GM21786 (cell line): ENCODE measurements at regions not wholly inside any gene's neighbourhood (a gene's known extent, or its start where the extent isn't known, plus 50 kb on each side); places are given as distances from the start of the nearest gene placed in this dataset.

Experiments used
- ATAC-seq: cut with Tn5 transposase; IDR thresholded peaks from one replicate; pipeline ENCODE4 v1.9.1; 2021; ENCODE audit not compliant: unreplicated experiment

DNA sequence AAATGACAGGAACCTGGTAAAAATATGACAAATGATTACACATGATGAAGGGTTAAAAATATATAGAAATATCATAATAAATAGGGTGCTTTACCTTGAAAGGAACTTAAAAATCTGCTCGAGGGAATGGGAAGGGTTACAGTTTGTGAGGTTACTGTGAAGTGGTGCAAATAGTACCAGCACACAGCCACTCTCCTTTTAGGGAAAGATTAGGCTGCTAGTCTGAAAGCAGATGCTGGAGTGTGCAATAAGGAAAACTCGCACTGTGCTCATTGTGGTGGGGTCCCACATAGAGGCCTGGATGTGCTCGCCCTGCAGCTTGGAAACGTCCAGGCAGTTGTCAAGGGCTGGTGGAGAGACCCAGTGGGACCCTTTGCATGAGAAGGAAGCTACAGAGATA is 145.9 kb upstream of the TBX20 start:
- ATAC-seq, result no peak

DNA sequence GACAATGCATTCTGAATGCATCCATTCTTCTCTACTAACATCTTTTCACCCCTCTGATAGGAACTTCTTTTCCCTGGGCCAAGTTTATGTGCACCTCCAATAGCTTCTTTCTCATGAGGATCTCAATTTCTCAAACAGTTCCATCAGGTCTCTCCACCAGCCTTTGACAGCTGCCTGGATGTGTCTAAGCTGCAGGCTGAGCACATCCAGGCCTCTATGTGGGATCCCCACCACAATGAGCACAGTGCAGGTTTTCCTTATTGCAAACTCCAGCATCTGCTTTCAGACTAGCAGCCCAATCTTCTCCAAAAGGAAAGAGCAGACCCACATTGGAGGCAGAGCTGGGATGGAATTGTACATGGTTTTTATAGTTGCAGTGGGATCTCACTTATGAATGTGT is 145.3 kb upstream of the TBX20 start:
- no peak for ATAC-seq

DNA sequence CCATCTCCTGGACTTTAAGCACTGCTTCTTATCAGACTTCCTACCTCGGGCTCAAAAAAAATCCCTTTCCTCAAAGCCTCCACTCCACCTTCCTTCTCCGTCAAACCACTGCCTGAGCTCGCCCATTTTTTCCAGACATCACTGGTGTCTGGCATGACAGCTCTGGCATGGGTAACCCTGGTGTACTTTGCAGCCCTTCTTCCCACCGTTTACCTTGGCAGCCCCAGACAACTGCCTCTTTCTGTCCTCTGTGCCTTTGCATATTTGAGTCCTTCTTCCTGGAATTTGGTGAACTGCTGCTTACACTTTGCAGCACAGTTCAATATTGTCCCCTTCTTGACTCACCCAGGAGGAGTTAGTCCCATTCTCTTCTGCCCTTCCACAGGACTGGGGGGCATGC is 144.6 kb upstream of the TBX20 start:
- ATAC-seq, result no peak

DNA sequence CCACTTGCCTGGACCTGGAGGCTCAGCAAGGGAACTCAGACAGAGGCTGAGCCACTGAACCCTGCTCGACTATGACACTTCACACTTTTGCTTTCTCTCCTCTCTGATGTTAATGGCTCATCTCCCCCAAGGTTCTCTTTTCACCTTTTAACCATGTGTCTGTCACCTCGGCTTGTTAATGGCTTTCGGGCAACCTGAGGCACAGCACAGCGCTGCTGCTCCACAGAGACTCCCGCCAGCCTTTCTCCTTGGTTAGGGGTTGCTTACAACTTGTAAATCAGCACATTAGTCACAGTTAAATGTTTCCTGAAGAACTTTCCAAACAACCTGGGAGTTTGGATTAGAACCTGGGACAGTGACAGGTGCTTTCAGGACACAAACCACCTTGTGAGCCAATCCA is 136.2 kb upstream of the TBX20 start:
- no peak for ATAC-seq

DNA sequence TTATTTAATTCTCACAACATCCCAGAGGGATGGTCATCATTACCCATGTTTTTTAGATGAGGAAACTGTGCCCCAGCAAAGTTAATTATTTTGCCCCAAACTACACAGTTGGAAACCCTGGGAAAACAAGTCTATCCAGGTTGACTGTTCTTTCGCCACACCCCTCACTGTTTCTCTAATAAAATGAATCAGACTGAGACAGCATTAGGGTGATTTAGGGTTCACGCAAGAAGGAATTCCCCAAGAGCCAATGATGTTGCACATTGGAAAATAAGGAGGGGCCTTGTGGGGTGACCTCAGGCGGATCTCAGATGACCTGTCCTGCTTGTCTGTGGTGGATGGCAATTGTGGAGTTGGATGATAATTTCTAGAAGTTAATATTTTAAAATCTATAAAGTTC is 135.7 kb upstream of the TBX20 start:
- ATAC-seq, result no peak

DNA sequence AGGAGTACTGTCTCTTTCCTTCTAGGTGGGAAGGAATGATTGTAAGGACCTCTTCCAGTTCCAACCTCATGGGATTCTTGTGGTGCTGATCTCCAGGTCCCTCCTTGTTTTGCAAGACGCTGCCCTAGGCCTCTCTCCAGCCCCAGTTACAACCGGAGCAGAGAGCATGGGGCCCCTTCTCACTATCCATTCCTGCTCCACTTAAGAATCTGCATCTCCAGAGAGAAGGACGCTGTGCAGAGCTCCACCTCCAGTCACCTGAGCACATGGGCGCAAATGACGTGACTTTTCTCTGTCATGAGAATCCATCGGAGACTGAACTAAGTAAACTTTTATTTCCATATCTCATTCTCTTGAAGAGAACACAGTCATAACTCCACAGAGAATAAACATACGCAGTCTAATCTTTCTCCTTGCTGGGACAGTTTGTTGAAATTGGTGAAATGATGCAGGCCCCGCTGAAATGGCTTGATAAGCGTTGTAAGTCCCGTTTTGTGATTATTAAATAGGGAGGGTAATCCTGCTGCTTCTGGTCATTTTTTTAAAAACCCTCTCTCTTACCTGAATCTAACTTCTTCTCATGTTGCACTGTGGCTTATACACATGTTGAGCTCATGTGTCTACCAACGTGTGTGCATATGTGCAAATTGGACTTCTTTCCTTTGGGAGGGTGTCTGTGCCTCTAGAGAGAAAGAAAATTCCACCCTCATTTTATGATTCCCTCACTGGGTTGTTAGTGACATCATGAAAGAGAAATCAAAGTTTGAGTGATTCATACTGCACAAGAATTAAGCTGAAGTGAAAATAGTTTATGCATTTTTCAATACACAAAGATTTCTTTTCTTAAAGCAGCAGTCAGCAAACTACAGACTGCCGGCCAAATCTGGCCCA is 133.2 kb upstream of the TBX20 start:
- no peak for ATAC-seq

DNA sequence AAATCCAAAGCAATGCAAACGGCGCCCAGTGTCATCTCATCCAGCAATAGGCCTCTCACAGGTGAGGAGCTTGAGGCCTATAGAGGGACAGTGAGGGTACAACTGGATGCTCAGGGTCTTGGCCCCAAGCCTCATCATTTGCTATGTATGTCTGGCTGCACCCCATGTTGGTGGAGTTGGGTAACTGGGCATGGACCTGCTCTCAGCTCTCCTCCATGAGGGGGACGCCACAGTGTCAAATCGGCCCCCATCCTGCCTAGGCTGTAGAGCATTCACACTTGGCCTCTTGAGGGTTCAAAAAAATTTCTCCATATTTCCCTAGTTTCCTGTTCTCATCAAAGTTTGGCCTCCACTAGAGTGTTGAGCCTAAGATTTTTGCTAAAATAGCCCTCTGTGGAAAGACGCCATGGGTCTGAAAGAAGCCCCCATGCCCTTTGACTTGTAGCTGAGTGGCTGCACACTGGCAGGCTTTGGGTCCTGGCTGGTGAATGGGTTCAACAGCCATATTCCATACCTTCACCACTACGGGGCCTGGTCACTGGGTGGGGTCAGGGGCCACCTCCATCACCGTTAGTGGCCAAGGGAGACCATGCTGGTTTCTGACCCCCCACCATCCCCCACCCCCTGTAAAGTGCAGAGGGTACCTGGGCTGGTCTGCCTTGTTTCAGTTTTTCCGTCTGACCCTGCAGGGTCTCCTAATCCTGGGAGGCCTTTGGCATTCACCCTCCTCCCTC is 132.3 kb upstream of the TBX20 start:
- ATAC-seq, result no peak

DNA sequence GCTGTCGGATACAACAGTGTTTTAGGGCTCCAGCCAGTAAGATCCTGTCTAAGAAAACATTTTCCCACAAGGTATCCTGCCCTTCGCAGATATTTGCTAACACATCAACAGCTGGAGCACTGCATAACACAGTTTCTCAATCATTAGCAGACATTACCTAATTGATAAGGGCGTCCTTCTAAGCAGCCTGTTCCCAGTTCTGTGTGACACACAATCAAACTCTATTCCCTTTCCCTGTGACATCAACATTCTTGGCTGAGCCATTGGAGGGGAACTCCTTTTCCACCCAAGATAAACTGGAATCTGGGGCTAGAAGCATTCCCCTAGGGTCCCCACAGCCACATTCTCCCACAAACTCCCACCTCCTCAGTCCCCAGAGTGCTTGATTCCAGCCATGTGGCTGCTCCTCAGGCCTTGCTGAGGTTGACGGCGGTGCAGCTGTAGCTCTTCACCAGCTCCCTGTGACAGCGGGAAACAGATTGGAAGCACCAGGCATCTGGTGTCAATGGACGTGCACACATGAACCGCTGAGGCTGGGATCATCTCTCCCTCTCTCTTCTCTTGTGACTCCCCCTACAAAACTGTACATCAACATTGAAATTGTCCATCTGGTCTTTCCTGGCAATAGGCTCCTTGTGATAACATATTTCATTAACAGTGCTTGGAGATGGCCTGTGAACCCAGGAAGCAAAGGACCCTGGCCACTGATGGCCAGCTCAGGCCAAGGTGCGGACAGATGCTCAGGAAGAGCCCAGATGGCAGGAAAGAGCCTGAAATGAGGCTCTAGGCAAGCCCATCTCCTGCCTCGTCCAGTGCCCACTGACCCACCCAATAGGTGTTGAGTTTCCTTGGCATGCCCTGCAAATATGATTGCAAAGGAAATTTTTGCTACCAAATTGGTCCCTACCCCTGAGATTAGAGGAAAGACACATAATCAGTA is 131.1 kb upstream of the TBX20 start:
- no peak for ATAC-seq

DNA sequence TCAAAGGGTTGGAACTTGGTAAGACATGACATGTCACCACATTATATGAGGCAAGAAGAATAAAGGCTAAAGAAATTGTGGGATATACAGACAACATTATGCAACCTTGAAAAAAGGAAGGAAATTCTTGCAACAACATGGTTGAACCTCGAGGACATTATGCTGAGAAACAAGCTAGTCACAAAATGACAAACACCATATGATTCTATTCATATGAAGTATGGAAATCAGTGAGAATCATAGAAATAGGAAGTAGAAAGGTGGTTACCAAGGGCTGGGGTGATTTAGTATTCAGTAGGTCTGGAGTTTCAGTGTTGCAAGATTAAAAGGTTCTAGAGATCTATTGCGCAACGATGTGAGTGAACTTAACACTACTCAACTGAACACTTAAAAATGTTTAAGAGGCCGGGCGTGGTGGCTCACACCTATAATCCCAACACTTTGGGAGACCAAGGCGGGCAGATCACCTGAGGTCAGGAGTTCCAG is 126.9 kb upstream of the TBX20 start:
- ATAC-seq, result no peak

DNA sequence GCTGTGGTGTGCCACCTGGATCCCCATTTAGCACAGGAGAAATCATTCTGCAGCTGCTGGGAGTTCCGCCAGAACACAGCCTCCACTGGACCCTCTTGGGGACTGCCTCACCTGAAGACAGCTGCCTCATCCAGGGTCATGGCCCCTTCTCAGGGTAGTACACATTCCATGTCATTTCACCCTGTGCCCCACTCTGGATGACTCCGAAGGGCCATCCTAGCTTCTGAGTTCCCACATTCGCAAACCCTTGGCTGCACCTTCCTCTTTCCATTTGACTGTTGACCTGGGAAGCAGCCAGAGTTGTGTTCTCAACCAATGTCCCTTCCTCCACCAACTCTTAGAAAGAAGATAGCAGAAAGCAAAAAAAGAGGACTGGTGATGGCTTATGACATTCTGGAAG is 125.6 kb upstream of the TBX20 start:
- ATAC-seq, result no peak

DNA sequence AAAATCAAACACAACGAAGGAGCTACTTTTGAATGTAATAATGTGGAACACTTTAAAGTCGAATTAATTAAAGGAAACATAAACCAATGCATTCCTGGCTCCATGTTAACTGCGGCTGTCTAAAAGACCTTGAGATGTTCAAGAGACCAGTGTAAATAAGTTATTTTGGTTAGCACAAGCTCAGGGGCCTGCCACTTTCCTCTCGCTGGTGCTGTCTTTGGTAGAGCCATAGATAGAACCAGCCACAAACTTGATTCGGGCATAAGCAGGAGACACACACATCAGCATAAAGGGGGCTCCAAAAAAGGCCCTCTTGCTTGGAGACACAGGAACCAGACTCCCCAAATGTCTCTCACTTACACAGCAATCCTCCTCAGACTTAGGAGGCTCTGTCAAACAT is 121.6 kb upstream of the TBX20 start:
- no peak for ATAC-seq

DNA sequence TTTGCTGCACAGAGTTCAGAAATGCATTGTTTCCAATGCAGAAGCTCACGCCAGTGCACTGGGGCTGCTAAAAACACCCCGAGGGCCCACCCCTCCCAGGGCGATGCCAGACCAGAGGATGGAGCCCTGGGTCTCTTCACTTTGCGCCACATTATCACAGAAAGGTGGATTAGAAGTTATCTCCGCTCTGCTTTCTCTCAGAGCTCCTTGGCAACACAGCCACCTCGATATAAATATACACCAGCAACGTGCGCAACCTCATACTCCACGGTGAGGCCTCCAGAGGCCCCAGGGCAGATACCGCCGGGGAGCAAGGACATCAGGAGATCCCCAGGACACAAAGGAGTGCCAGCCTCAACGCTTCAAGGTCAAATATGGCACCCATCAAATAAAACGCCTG is 121.0 kb upstream of the TBX20 start:
- ATAC-seq, result no peak

DNA sequence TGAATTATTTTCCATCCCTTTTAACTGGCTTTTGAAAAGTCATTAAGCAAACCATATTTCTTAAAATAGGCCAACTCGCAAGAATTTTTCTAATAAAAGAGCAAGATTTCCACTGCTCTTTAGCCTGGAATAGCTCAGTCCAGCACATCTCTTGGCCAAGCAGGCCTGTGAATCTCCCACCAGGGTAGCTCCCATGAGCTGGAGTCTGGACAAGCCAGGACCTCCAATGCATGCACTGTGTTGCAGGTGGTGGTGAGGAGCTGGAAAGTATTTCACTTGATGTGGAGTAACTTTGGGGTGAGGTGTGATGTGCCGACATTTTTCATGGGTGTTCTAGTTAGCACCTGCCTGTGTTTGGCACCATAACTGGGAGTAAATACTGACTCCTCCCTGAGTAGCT is 117.3 kb upstream of the TBX20 start:
- no peak for ATAC-seq

DNA sequence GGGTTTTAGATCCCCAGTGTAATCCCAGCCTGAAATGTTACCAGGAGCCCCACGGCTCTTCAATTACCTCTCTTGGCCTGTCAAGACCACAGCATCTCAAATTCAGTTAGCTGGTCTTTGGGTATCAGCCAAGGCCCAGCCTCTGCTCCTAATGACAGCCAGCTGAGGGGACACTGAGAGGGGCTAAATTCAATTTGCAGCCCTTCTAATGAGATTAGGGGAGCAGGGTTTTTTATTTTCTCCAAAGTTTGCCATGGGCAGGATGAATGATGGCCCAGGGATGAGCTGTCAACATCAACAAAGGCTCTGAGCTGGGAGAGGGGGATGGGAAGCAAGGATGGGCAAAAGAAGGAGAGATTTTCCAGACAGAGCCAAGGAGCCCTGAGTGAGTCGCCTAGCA is 116.8 kb upstream of the TBX20 start:
- no peak for ATAC-seq

DNA sequence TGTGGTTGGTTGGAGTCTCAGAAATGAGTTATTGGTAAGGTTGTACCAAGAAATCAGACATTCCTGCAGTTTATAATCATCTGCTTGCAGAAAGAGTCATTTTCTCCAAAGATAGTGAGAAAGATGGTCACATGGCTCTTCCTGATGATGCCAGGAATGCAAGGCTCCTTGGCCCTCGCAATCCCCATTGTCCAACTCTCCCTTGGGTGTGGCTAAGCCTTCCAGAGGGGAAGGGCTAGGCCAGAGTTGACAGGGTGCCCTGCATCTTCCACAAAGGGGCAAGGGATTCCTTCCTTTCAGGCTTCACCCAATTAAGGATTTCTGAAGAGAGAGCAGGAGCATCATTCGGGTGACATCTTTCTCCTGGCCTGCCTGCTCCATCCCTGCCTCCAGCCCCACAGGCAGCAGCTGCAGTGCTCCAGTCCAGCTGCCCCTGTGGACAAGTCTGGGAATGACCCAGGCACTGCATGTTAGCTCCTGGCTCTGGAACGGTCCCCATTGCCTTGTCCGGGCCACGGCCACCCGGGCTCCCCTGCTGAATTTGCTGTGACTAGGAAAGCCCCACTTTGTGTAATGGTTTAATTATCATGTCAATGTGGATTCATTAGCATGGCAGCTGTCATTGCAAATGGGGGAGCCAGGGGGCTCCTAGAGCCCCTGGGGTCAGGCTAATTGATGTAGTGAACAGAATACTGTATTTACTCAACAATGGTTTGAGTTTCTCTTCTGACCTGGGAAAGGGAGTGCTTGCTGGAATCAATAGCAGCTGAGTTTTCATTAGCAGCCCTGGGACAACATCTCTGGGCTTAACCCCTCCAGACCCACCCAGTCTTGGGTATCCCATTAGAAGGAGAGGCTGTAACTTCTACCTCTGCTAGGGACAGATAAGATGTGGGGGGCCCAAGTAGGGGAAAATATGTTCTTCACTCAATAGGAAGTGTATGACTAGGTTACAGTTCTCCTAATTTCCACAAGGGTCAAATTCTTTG is 112.6 kb upstream of the TBX20 start:
- ATAC-seq, result no peak

DNA sequence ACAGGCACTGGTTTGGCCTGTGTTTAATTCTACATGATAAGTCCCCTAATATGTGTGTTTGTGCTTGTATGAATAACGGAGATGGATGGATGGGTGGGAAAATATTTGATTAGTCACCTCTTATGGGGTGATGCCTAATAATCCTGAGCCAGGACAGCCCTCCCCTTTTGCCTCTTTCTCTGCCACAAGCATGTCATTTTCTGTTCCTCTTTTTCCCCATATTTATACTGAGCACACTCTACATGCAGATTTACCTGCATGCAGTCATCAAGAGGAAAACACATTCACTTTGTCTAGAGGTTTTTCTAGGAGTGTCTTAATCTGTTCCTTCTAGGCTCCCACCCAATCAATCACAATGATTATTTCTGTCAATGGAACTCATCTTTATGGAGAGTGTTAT is 111.6 kb upstream of the TBX20 start:
- ATAC-seq, result peak; percentile 58

DNA sequence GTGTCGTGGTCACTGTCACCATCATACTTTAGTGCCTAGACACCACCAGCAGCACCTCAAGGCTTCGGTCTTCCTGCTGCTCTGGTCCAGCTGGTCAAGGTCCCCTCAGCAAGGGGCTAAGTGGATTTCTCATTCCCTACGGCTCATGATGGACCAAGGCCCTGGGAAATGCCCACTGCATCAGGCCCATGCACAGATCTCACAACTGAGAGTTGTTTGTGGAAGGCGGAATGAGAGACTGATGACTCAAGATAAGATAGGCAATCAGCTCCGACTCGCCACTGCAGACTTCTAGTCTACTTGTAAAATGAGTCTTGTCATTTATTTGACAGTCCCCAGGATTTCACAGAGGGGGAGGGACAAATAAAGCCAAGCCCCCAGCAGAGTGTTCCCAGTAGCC is 108.4 kb upstream of the TBX20 start:
- no peak for ATAC-seq

DNA sequence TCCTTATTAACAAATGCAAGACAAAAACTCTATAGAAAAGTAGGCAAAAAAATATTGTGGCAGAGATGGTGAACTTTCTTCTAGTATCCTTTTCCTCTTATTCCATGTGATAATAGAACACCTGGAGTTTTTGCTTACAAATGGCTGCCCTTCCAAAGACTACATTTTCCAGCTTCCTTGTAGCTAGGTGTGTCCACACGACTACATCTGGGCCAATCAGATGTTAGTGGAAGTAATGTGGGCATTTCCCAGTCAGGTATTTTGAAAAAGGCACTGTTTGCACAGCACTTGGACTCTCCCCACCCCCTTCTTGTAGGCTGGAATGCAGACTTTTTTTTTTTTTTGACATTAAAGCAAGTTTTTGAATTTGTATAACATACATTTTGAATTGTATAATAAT is 105.5 kb upstream of the TBX20 start:
- ATAC-seq, result no peak

DNA sequence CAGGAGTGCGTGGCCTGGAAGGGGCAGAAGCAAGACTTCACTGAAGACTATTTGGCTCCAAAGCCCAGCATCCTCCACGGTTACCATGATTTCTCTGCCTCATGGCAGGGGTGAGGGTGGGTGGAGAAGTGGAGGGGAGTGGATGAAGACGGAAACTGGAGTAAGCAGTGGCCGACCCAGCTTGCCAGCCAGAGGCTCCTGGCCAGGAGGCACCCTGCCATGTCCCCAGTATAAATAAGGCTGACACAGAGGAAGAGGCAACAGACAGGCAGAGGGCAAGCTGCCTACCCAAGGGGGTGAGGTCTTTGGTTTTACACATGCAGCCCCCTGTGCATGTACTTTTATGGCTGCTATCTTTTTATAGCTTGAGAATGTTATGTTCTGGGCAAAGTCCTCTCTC is 102.6 kb upstream of the TBX20 start:
- no peak for ATAC-seq

DNA sequence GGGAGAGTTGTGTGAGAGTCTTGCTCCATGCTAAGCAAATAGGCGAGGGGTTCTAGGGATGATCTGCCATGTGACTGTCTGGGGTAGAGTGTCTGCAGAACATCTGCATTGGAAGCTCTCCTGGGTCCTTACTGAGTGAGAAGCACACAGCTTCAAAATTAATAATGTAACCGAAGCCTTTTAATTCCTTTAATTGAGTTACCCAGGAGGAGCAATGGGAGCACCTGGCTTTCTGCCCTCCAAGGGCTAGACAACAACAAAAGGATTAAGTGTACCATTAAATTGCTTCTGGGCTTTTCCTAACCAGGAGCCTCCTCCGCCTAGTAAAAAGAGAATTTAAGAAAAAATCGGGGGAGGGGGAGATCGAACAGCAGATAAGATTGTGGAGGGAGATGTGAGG is 102.0 kb upstream of the TBX20 start:
- ATAC-seq, result no peak
